Endothelial cell of umbilical vein (primary cell): ENCODE measurements at regions not wholly inside any gene's neighbourhood (a gene's known extent, or its start where the extent isn't known, plus 50 kb on each side); places are given as distances from the start of the nearest gene placed in this dataset.

Experiments used
- BruUV-seq: library from RNA; stranded (reverse); fragments of 400-500 nt; replicated peaks from 2 replicates; lab custom pipeline; 2021; lab: Mats Ljungman, UMichigan
- CTCF ChIA-PET: fragments of 300-600, 350-600 bp; sonication (Branson Sonifier 250); formaldehyde crosslinking; loops from one replicate; lab custom pipeline; 2021; ENCODE audit warnings: antibody characterized with exemption, inconsistent platforms; lab: Charles Lee
- POLR2A ChIA-PET: fragments of 300-600, 350-600 bp; sonication (Branson Sonifier 250); formaldehyde crosslinking; loops from one replicate; lab custom pipeline; 2021; ENCODE audit warnings: antibody characterized with exemption, inconsistent platforms; lab: Charles Lee
- DNase-seq: peaks from one replicate; pipeline ENCODE4 v3.0.0-alpha.2; 2011; ENCODE audit warnings: low read depth, low spot score
- FAIRE-seq: peaks from 2 replicates; lab custom pipeline; 2011; peaks lifted over from hg19 to GRCh38; lab: Jason Lieb, UNC
- H2AFZ ChIP-seq: 2 replicates; pipeline ENCODE4 v1.6.0; 2012; ENCODE audit warnings: low read depth, low read length, control low read depth, inconsistent platforms
- H3K27ac ChIP-seq: 2 replicates; pipeline ENCODE4 v1.5.1; 2011; ENCODE audit warnings: low read depth, mild to moderate bottlenecking, control low read depth, low read length, moderate library complexity; ENCODE audit not compliant: insufficient read depth
- H3K27me3 ChIP-seq, 2 experiments: 2 replicates each; pipeline versions ENCODE4 v1.6.0 to v1.6.1; 2011; ENCODE audit warnings: low read length in 2 of 2, mixed read lengths in 1 of 2; ENCODE audit not compliant: control insufficient read depth in 2 of 2, insufficient read depth in 2 of 2
- H3K36me3 ChIP-seq, 2 experiments: 2 replicates in 1 of 2; 3 replicates in 1 of 2; pipeline ENCODE4 v1.5.1; 2011; ENCODE audit warnings: low read length in 2 of 2, mild to moderate bottlenecking in 1 of 2, moderate library complexity in 1 of 2; ENCODE audit not compliant: control insufficient read depth in 2 of 2, insufficient read depth in 2 of 2; ENCODE audit errors: extremely low read depth in 1 of 2
- H3K4me1 ChIP-seq: 3 replicates; pipeline ENCODE4 v1.5.1; 2011; ENCODE audit warnings: mild to moderate bottlenecking, low read length; ENCODE audit not compliant: control insufficient read depth, insufficient read depth; ENCODE audit errors: extremely low read depth
- H3K4me2 ChIP-seq: 2 replicates; pipeline ENCODE4 v1.6.1; 2011; ENCODE audit warnings: low read length, control low read depth, mixed read lengths; ENCODE audit not compliant: insufficient read depth
- H3K4me3 ChIP-seq, 3 experiments: fragments of 200-600 bp in 1 of 3; sonication (generic), shearing (Covaris generic) in 1 of 3; replicated peaks in 1 of 3; 2 replicates each; pipeline ENCODE4 v1.5.1; 2011 to 2016; ENCODE audit warnings: control low read depth in 3 of 3, low read length in 3 of 3, mild to moderate bottlenecking in 2 of 3, inconsistent platforms in 1 of 3, low read depth in 1 of 3, moderate library complexity in 1 of 3; ENCODE audit not compliant: insufficient read depth in 1 of 3
- H3K79me2 ChIP-seq: 2 replicates; pipeline ENCODE4 v1.6.0; 2012; ENCODE audit warnings: low read length, inconsistent platforms; ENCODE audit not compliant: control insufficient read depth, insufficient read depth
- H3K9ac ChIP-seq: replicated peaks from 2 replicates; pipeline ENCODE3; 2011; ENCODE audit warnings: low read length, control low read depth; ENCODE audit not compliant: insufficient read depth; ENCODE audit errors: extremely low read depth
- H3K9me1 ChIP-seq: replicated peaks from 3 replicates; pipeline ENCODE4 v1.6.0; 2011; ENCODE audit warnings: mild to moderate bottlenecking, low read length; ENCODE audit not compliant: control insufficient read depth, insufficient read depth; ENCODE audit errors: extremely low read depth
- H3K9me3 ChIP-seq: replicated peaks from 2 replicates; pipeline ENCODE4 v1.5.1; 2012; ENCODE audit warnings: low read length, inconsistent platforms; ENCODE audit not compliant: control insufficient read depth, insufficient read depth
- H4K20me1 ChIP-seq: replicated peaks from 2 replicates; pipeline ENCODE3; 2011; ENCODE audit warnings: mild to moderate bottlenecking, low read length; ENCODE audit not compliant: control insufficient read depth, insufficient read depth; ENCODE audit errors: extremely low read depth
- CTCF ChIP-seq, 2 donors: IDR thresholded peaks; 1 replicate in 1 of 2; 2 replicates in 1 of 2; pipeline ENCODE4 v1.5.1; 2011; ENCODE audit warnings: low read length in 2 of 2, mild to moderate bottlenecking in 2 of 2, moderate library complexity in 2 of 2, control low read depth in 1 of 2, inconsistent platforms in 1 of 2, low read depth in 1 of 2; ENCODE audit not compliant: insufficient read depth in 1 of 2; ENCODE audit errors: extremely low read depth in 1 of 2
- EZH2 ChIP-seq: IDR thresholded peaks from 2 replicates; pipeline ENCODE4 v1.6.1; 2012; ENCODE audit warnings: borderline replicate concordance, low read depth, mild to moderate bottlenecking, moderate library complexity, low read length, inconsistent platforms; ENCODE audit not compliant: severe bottlenecking
- FOS ChIP-seq: IDR thresholded peaks from 2 replicates; pipeline ENCODE4 v1.6.1; 2011; ENCODE audit warnings: mild to moderate bottlenecking, low read length, moderate library complexity, borderline replicate concordance; ENCODE audit not compliant: insufficient read depth
- GATA2 ChIP-seq: IDR thresholded peaks from 2 replicates; pipeline ENCODE4 v1.7.0; 2011; ENCODE audit warnings: low read depth, mild to moderate bottlenecking, moderate library complexity, mixed read lengths, low read length; ENCODE audit not compliant: insufficient read length, insufficient read depth
- JUN ChIP-seq: IDR thresholded peaks from 2 replicates; pipeline ENCODE4 v1.6.1; 2011; ENCODE audit warnings: borderline replicate concordance, low read depth; ENCODE audit not compliant: insufficient read length, insufficient read depth
- MAX ChIP-seq: IDR thresholded peaks from 2 replicates; pipeline ENCODE4 v1.6.1; 2011; ENCODE audit not compliant: insufficient read depth, insufficient read length
- MYC ChIP-seq: IDR thresholded peaks from one replicate; pipeline ENCODE4 v1.6.1; 2011; ENCODE audit warnings: mild to moderate bottlenecking, low read depth, low read length
- POLR2A ChIP-seq: IDR thresholded peaks from 2 replicates; pipeline ENCODE4 v1.6.1; 2012; ENCODE audit warnings: low read depth, mild to moderate bottlenecking, control low read depth, low read length
- POLR2AphosphoS5 ChIP-seq: IDR thresholded peaks from 2 replicates; pipeline ENCODE4 v1.6.1; 2012; ENCODE audit warnings: low read depth, mild to moderate bottlenecking, control low read depth, low read length, moderate library complexity; ENCODE audit not compliant: insufficient read depth
- dilution Hi-C: fragments of 300-500 bp; cut with MboI; formaldehyde crosslinking; loops from one replicate; pipeline ENCODE4 v1.15.0; 2019; ENCODE audit warnings: low sequenced_read_pairs; ENCODE audit not compliant: extremely low pct_ligation_motif_present
- intact Hi-C: fragments of 100-400 bp; cut with micrococcal nuclease; formaldehyde crosslinking; loops from one replicate; pipeline ENCODE4 v1.10.0; 2022

DNA sequence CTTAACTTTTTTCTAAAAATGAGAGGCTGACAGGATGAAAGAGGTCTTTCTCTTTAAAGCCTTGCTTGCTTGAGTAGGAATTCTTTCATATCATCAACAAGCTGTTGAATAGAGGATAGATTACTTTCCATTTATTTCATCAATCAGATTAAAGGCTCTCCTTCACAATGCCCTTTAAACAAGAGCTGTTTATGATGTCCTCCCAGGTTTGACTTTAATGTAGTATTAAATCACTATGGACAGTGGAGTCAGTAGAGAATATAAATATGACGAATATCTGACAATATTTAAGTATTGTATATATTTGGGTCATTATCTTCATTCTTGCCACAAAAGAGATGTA is 282.0 kb downstream of the ISL1 start:
- ChIA-PET CTCF (interaction anchor here (1.0 to 1.4 kb wide), 2 partner anchors 13 to 702 kb away, joined by 3 to 4 read pairs; no protein-coding TSS in a partner anchor), POLR2A (no interaction called here)
- Histone ChIP-seq H3K9me3 (no peaks in the 10 kb centered on the region), H3K4me3 (no peak overlapping the region), H3K4me2 (no peak overlapping the region), H3K9ac (no peak overlapping the region), H3K27me3 (no peaks in the 10 kb centered on the region), H2AFZ (no peak overlapping the region), H3K9me1 (no peaks in the 10 kb centered on the region), H3K36me3 (no peaks in the 10 kb centered on the region), H3K79me2 (no peaks in the 10 kb centered on the region), H3K27ac (no peak overlapping the region), H4K20me1 (no peaks in the 10 kb centered on the region), H3K4me1 (peaks cover 9% of the 10 kb centered on the region)
- DNase-seq, result no peak
- TF ChIP-seq GATA2, result no peak
- no peak for TF ChIP-seq FOS
- no peak for TF ChIP-seq POLR2AphosphoS5
- TF ChIP-seq CTCF (IDR thresholded peaks at IDR 0.05; ENCODE audit: extremely low read depth in 1 of 2, insufficient read depth in 1 of 2, low read depth in 1 of 2, low read length in 2 of 2), result no peak
- no peak for TF ChIP-seq MYC
- no peak for TF ChIP-seq JUN
- no peak for TF ChIP-seq MAX
- TF ChIP-seq EZH2, result no peak
- TF ChIP-seq POLR2A, result no peak
- intact Hi-C loops (no loop called here), dilution Hi-C loops (no loop called here)
- FAIRE-seq, result no peak
- no TSS peak for BruUV-seq
